ENCODE measurements at regions not wholly inside any gene's neighbourhood (a gene's known extent, or its start where the extent isn't known, plus 50 kb on each side); places are given as distances from the start of the nearest gene placed in this dataset.

- TF ChIP-seq POLR2A (IDR thresholded peaks at IDR 0.05; ENCODE audit: low read depth, low read length) (no peak), SPI1 (IDR thresholded peaks at IDR 0.05; ENCODE audit: low read depth, low read length) (peak; percentile 51; the same call in 1 of the 2 replicates)
- DNase-seq (ENCODE audit: insufficient read length, low spot score): no peak
- FAIRE-seq: no peak
Measured at GRCh38 chr1:58264462-58264861, 282.1 kb downstream of the OMA1 start.

GRCh38 chr1:58262702-58263101, 283.8 kb downstream of the OMA1 start:
- DNase-seq (ENCODE audit: insufficient read length, low spot score): no peak
- FAIRE-seq: no peak
- TF ChIP-seq SPI1 (IDR thresholded peaks at IDR 0.05; ENCODE audit: low read depth, low read length) (no peak), POLR2AphosphoS5 (IDR thresholded peaks at IDR 0.05; ENCODE audit: low read depth, low read length) (no peak), POLR2A (IDR thresholded peaks at IDR 0.05; ENCODE audit: low read depth, low read length) (no peak), PAX5 (IDR thresholded peaks at IDR 0.05; ENCODE audit: insufficient read depth, low read length, severe bottlenecking) (no peak), TAF1 (IDR thresholded peaks at IDR 0.05; ENCODE audit: low read depth, low read length) (no peak), POU2F2 (IDR thresholded peaks at IDR 0.05; ENCODE audit: low read depth, low read length) (no peak)

GRCh38 chr1:58258082-58258481, 288.4 kb downstream of the OMA1 start:
- FAIRE-seq: no peak
- TF ChIP-seq POLR2A (IDR thresholded peaks at IDR 0.05; ENCODE audit: low read depth, low read length) (no peak), PAX5 (IDR thresholded peaks at IDR 0.05; ENCODE audit: insufficient read depth, low read length, severe bottlenecking) (no peak), POLR2AphosphoS5 (IDR thresholded peaks at IDR 0.05; ENCODE audit: low read depth, low read length) (no peak), TAF1 (IDR thresholded peaks at IDR 0.05; ENCODE audit: low read depth, low read length) (no peak), POU2F2 (IDR thresholded peaks at IDR 0.05; ENCODE audit: low read depth, low read length) (no peak), SPI1 (IDR thresholded peaks at IDR 0.05; ENCODE audit: low read depth, low read length) (no peak)
- DNase-seq (ENCODE audit: insufficient read length, low spot score): no peak

GRCh38 chr1:58257003-58257402, 289.5 kb downstream of the OMA1 start:
- TF ChIP-seq TAF1 (IDR thresholded peaks at IDR 0.05; ENCODE audit: low read depth, low read length) (no peak), SPI1 (IDR thresholded peaks at IDR 0.05; ENCODE audit: low read depth, low read length) (no peak), POLR2AphosphoS5 (IDR thresholded peaks at IDR 0.05; ENCODE audit: low read depth, low read length) (no peak), POU2F2 (IDR thresholded peaks at IDR 0.05; ENCODE audit: low read depth, low read length) (no peak), PAX5 (IDR thresholded peaks at IDR 0.05; ENCODE audit: insufficient read depth, low read length, severe bottlenecking) (no peak), POLR2A (IDR thresholded peaks at IDR 0.05; ENCODE audit: low read depth, low read length) (no peak)
- no peak for FAIRE-seq
- no peak for DNase-seq (ENCODE audit: insufficient read length, low spot score)

GRCh38 chr1:58256546-58256945, 290.0 kb downstream of the OMA1 start:
- DNase-seq (ENCODE audit: insufficient read length, low spot score) (no peak), FAIRE-seq (no peak)
- TF ChIP-seq POLR2AphosphoS5 (IDR thresholded peaks at IDR 0.05; ENCODE audit: low read depth, low read length) (no peak), POU2F2 (IDR thresholded peaks at IDR 0.05; ENCODE audit: low read depth, low read length) (no peak), POLR2A (IDR thresholded peaks at IDR 0.05; ENCODE audit: low read depth, low read length) (no peak), SPI1 (IDR thresholded peaks at IDR 0.05; ENCODE audit: low read depth, low read length) (no peak), TAF1 (IDR thresholded peaks at IDR 0.05; ENCODE audit: low read depth, low read length) (no peak), PAX5 (IDR thresholded peaks at IDR 0.05; ENCODE audit: insufficient read depth, low read length, severe bottlenecking) (no peak)

- no peak for TF ChIP-seq POLR2A (IDR thresholded peaks at IDR 0.05; ENCODE audit: low read depth, low read length)
- no peak for TF ChIP-seq SPI1 (IDR thresholded peaks at IDR 0.05; ENCODE audit: low read depth, low read length)
- no peak for TF ChIP-seq TAF1 (IDR thresholded peaks at IDR 0.05; ENCODE audit: low read depth, low read length)
- no peak for TF ChIP-seq POU2F2 (IDR thresholded peaks at IDR 0.05; ENCODE audit: low read depth, low read length)
- no peak for TF ChIP-seq POLR2AphosphoS5 (IDR thresholded peaks at IDR 0.05; ENCODE audit: low read depth, low read length)
- TF ChIP-seq PAX5 (IDR thresholded peaks at IDR 0.05; ENCODE audit: insufficient read depth, low read length, severe bottlenecking): no peak
- FAIRE-seq: no peak
- no peak for DNase-seq (ENCODE audit: insufficient read length, low spot score)
Measured at GRCh38 chr1:58256041-58256440, 290.5 kb downstream of the OMA1 start.

GRCh38 chr1:58255192-58255591, 291.3 kb downstream of the OMA1 start:
- FAIRE-seq (no peak), DNase-seq (ENCODE audit: insufficient read length, low spot score) (no peak)
- TF ChIP-seq PAX5 (IDR thresholded peaks at IDR 0.05; ENCODE audit: insufficient read depth, low read length, severe bottlenecking) (no peak), POLR2A (IDR thresholded peaks at IDR 0.05; ENCODE audit: low read depth, low read length) (no peak), POU2F2 (IDR thresholded peaks at IDR 0.05; ENCODE audit: low read depth, low read length) (no peak), POLR2AphosphoS5 (IDR thresholded peaks at IDR 0.05; ENCODE audit: low read depth, low read length) (no peak)

- TF ChIP-seq POLR2A (IDR thresholded peaks at IDR 0.05; ENCODE audit: low read depth, low read length) (no peak), SPI1 (IDR thresholded peaks at IDR 0.05; ENCODE audit: low read depth, low read length) (no peak), POLR2AphosphoS5 (IDR thresholded peaks at IDR 0.05; ENCODE audit: low read depth, low read length) (no peak), PAX5 (IDR thresholded peaks at IDR 0.05; ENCODE audit: insufficient read depth, low read length, severe bottlenecking) (no peak), POU2F2 (IDR thresholded peaks at IDR 0.05; ENCODE audit: low read depth, low read length) (no peak), TAF1 (IDR thresholded peaks at IDR 0.05; ENCODE audit: low read depth, low read length) (no peak)
- FAIRE-seq (no peak), DNase-seq (ENCODE audit: insufficient read length, low spot score) (peak; percentile 12)
Measured at GRCh38 chr1:58251430-58252073, 295.0 kb downstream of the OMA1 start.

- DNase-seq (ENCODE audit: insufficient read length, low spot score): no peak
- peak; percentile 38 for FAIRE-seq
- TF ChIP-seq POU2F2 (IDR thresholded peaks at IDR 0.05; ENCODE audit: low read depth, low read length) (no peak), POLR2A (IDR thresholded peaks at IDR 0.05; ENCODE audit: low read depth, low read length) (no peak), TAF1 (IDR thresholded peaks at IDR 0.05; ENCODE audit: low read depth, low read length) (no peak), PAX5 (IDR thresholded peaks at IDR 0.05; ENCODE audit: insufficient read depth, low read length, severe bottlenecking) (no peak), SPI1 (IDR thresholded peaks at IDR 0.05; ENCODE audit: low read depth, low read length) (no peak), POLR2AphosphoS5 (IDR thresholded peaks at IDR 0.05; ENCODE audit: low read depth, low read length) (no peak)
Measured at GRCh38 chr1:58250587-58250948, 296.0 kb downstream of the OMA1 start.
